Loucy (cell line): ENCODE measurements at regions not wholly inside any gene's neighbourhood (a gene's known extent, or its start where the extent isn't known, plus 50 kb on each side); places are given as distances from the start of the nearest gene placed in this dataset.
"Not testable (repeated sequence)": the region's sequence is repeated elsewhere in the genome, so short reads cannot be mapped to it uniquely, and the experiment has no call there.

Experiments used
- EZH2phosphoT487 ChIP-seq: fragments of 200-600 bp; IDR thresholded peaks from 2 replicates; pipeline ENCODE4 v1.6.1; 2018; ENCODE audit warnings: antibody characterized with exemption, mild to moderate bottlenecking, moderate library complexity, borderline replicate concordance
- TF ChIP-seq, protein P1 (sequence below): fragments of 200-600 bp; sonication (generic); conservative IDR thresholded peaks from 2 replicates; pipeline ENCODE4 v1.5.1; 2014; ENCODE audit warnings: mild to moderate bottlenecking, antibody characterized with exemption, low read length

DNA sequence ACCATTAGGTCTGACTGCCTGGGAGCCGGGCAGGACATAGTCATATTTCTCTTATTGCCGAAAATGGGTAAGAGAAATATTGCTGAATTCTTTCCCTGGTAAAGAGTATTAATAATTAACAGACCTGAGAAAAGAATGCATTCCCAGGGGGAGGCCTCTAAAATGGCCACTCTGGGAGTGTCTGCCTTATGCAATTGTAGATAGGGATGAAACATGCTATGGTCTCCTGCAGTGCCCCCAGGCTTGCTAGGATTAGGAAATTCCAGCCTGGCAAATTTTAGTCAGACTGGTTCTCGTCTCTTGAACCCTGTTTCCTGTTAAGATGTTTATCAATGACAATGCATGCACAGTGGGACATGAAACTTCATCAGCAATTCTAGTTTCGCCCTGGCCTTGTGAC, 975.7 kb downstream of the TBC1D32 start:
- TF ChIP-seq, protein P1, sequence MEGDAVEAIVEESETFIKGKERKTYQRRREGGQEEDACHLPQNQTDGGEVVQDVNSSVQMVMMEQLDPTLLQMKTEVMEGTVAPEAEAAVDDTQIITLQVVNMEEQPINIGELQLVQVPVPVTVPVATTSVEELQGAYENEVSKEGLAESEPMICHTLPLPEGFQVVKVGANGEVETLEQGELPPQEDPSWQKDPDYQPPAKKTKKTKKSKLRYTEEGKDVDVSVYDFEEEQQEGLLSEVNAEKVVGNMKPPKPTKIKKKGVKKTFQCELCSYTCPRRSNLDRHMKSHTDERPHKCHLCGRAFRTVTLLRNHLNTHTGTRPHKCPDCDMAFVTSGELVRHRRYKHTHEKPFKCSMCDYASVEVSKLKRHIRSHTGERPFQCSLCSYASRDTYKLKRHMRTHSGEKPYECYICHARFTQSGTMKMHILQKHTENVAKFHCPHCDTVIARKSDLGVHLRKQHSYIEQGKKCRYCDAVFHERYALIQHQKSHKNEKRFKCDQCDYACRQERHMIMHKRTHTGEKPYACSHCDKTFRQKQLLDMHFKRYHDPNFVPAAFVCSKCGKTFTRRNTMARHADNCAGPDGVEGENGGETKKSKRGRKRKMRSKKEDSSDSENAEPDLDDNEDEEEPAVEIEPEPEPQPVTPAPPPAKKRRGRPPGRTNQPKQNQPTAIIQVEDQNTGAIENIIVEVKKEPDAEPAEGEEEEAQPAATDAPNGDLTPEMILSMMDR: not testable (repeated sequence)
- not testable (repeated sequence) for TF ChIP-seq EZH2phosphoT487
